Neuron (in vitro differentiated cells): ENCODE measurements at regions not wholly inside any gene's neighbourhood (a gene's known extent, or its start where the extent isn't known, plus 50 kb on each side); places are given as distances from the start of the nearest gene placed in this dataset.

Experiments
- H2AFZ ChIP-seq: one replicate; pipeline ENCODE4 v1.6.1; 2013; ENCODE audit warnings: low read depth, mild to moderate bottlenecking, inconsistent platforms, low read length, moderate library complexity
- H3K27me3 ChIP-seq: one replicate; pipeline ENCODE4 v1.6.1; 2013; ENCODE audit warnings: low read length; ENCODE audit not compliant: insufficient read depth
- H3K36me3 ChIP-seq: one replicate; pipeline ENCODE4 v1.6.1; 2013; ENCODE audit warnings: low read length; ENCODE audit not compliant: insufficient read depth
- H3K4me1 ChIP-seq: one replicate; pipeline ENCODE4 v1.6.1; 2013; ENCODE audit warnings: low read length; ENCODE audit not compliant: insufficient read depth
- H3K4me3 ChIP-seq: 2 replicates; pipeline ENCODE4 v1.5.1; 2013; ENCODE audit warnings: mild to moderate bottlenecking, low read length, moderate library complexity
- H3K9me3 ChIP-seq: one replicate; pipeline ENCODE4 v1.6.1; 2013; ENCODE audit warnings: low read length

- Histone ChIP-seq H3K36me3 (no peaks in the 10 kb centered on the region), H2AFZ (no peak overlapping the region), H3K9me3 (no peaks in the 10 kb centered on the region), H3K4me3 (no peak overlapping the region), H3K27me3 (no peaks in the 10 kb centered on the region), H3K4me1 (no peaks in the 10 kb centered on the region)
Observed at GRCh38 chr17:34203018-34203638, 52.0 kb upstream of the CCL2 start.

- Histone ChIP-seq H3K36me3 (no peaks in the 10 kb centered on the region), H3K4me1 (no peaks in the 10 kb centered on the region), H3K4me3 (no peak overlapping the region), H3K9me3 (no peaks in the 10 kb centered on the region), H2AFZ (no peak overlapping the region), H3K27me3 (no peaks in the 10 kb centered on the region)
Observed at GRCh38 chr17:34204402-34204801, 50.7 kb upstream of the CCL2 start.
